Activated naive CD4-positive, alpha-beta T cell treated with anti-CD3 and anti-CD28 coated beads, Interleukin-2, amount 50 U/mL, for 72 hours (primary cell): ENCODE measurements at regions not wholly inside any gene's neighbourhood (a gene's known extent, or its start where the extent isn't known, plus 50 kb on each side); places are given as distances from the start of the nearest gene placed in this dataset.

Source experiments
- ATAC-seq, 2 donors: fragments of 150-1000 bp; cut with Tn5 transposase; 2 replicates each; pipeline ENCODE4 v1.10.0; 2021; ENCODE audit warnings: mild to moderate bottlenecking in 2 of 2, moderate library complexity in 2 of 2
- DNase-seq, 2 donors: peaks; one replicate each; pipeline ENCODE4 v3.0.0; 2021 to 2022; ENCODE audit warnings: low spot score in 2 of 2
- H3K27ac Mint-ChIP-seq, 2 donors: one replicate each; pipeline ENCODE4 v1.8.0; 2022; ENCODE audit warnings: mild to moderate bottlenecking in 2 of 2, mixed read lengths in 2 of 2
- H3K36me3 Mint-ChIP-seq, 2 donors: one replicate each; pipeline ENCODE4 v1.8.0; 2022; ENCODE audit warnings: mixed read lengths in 2 of 2
- H3K9me3 Mint-ChIP-seq, 2 donors: one replicate each; pipeline ENCODE4 v1.8.0; 2022; ENCODE audit warnings: mixed read lengths in 2 of 2

DNA sequence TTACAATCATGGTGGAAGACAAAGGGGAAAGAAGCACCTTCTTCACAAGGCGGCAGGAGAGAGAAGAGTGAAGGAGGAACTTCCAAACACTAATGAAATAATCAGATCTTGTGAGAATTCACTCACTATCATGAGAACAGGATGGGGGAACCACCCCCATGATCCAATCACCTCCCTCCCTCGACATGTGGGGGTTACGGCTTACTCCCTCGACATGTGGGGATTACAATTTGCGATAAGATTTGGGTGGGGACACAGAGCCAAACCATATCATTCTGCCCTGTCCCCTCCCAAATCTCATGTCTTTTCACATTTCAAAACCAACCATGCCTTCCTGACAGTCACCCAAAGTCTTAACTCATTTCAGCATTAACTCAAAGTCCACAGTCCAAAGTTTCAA is 88.7 kb upstream of the PGRMC2 start:
- Mint-ChIP-seq H3K9me3 (peaks cover 4 to 15% of the 10 kb centered on the region in 2 donors), H3K36me3 (peaks cover 12 to 17% of the 10 kb centered on the region in 2 donors), H3K27ac (no peak overlapping the region)
- no peak for DNase-seq
- ATAC-seq = no peak

GRCh38 chr4:128373628-128374027 is 86.0 kb upstream of the PGRMC2 start:
- H3K36me3 Mint-ChIP-seq = peaks cover 12 to 17% of the 10 kb centered on the region in 2 donors
- no peak for DNase-seq
- no peak overlapping the region for H3K27ac Mint-ChIP-seq
- no peak for ATAC-seq
- peaks cover 4 to 21% of the 10 kb centered on the region in 2 donors for H3K9me3 Mint-ChIP-seq

DNA sequence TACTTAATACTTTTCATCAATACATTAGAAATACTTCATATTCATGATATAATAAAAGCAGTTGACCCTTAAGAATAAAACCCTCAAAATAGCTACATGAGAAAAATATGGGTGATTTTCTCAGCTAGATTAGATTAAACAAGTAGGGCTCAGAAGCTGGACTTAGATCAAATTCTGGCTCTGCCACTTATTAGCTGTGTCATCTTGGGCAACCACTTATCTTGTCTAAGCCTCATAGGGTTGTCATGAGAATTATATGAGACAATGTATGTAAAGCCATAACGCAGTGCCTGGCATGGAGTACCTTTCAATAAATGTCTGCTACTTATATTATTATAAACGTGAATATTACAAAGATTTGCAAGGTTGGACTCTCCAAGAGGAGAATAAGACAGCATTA is 84.3 kb upstream of the PGRMC2 start:
- Mint-ChIP-seq H3K36me3 (peaks cover 6 to 19% of the 10 kb centered on the region in 2 donors), H3K9me3 (peaks cover 4 to 18% of the 10 kb centered on the region in 2 donors), H3K27ac (no peak overlapping the region)
- DNase-seq (no peak), ATAC-seq (no peak)

DNA sequence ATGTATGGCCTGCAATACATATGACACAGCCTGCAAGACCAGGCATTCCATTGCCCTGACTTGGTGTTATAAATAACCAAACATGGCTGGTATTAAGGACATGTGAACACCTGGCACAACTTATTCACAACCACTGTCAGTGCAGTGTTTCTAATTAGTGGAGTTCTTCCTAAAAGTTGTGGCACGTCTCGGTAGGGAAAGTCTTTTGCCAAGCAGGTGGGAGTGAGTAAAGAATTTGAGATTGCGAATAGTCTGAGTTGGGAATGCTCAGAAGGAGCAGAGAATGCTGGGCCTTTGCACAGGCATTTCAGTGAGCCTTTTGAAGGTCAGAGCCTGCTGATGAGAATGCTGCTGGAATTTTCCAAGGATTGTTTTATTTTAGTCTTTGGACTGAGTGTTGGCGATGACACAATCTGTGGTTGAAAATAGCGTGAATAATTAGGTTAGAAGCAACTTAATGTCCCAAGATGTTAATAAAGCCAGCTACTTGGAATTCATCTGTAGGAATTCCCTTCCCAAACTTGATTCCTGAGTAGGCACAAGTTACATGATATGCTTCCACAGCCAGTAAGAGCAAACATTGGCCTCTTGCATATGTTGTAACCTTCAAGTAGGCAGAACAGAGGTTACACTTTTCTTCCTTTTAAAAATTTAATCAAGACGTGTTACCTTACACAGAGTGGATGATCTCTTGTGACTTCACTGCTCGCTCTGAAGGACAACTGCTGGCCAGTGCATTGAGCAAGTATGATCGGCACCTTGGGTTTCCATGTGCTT is 83.6 kb upstream of the PGRMC2 start:
- peaks cover 4 to 12% of the 10 kb centered on the region in 2 donors for H3K36me3 Mint-ChIP-seq
- DNase-seq = no peak
- H3K9me3 Mint-ChIP-seq = peaks cover 3 to 14% of the 10 kb centered on the region in 2 donors
- no peak for ATAC-seq
- H3K27ac Mint-ChIP-seq = no peak overlapping the region

GRCh38 chr4:128366212-128366611 is 78.6 kb upstream of the PGRMC2 start:
- Mint-ChIP-seq H3K36me3 (peaks cover 0 to 8% of the 10 kb centered on the region in 2 donors), H3K27ac (no peak overlapping the region), H3K9me3 (peaks cover 0 to 10% of the 10 kb centered on the region in 2 donors)
- DNase-seq (no peak), ATAC-seq (no peak)

DNA sequence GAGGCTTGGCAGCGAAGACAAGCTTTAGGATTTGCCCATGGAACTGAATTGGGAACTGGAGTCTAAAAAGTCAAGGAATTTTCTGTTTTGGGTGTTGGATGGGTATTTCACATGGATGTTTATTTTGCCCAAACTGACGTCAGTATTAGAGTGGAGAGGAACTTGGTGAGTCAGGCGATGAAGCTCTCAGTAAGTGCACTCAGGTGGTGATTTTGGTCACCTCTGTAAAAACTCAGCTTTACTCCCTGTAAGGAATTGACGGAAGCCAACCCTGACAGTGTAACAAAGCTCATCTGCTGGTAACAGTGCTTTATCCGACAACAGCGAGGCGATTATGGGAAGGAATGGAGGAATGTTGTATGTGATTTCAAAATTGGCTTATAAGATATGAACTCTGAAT is 77.0 kb upstream of the PGRMC2 start:
- Mint-ChIP-seq H3K36me3 (peaks cover 0 to 8% of the 10 kb centered on the region in 2 donors), H3K27ac (no peak overlapping the region), H3K9me3 (peaks cover 0 to 5% of the 10 kb centered on the region in 2 donors)
- DNase-seq = no peak
- no peak for ATAC-seq

DNA sequence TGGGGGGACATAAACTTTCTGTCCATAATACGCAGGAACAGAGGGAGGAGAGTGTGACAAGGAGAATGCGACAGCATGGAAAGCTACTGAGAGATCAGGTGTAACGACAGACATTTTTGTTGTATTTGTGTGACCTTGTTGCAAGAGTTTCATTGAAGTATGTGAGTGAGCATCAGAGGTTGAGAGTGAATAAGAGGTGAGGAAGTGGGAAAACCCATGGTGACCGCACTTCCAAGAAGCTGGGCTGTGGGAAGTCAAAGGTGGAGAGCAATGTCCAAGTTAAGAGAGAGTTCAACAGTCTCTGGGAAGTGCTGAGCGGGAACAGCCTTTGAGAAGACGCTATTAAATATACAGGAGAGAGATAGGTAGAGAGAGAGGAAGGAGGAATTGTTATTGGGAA is 76.4 kb upstream of the PGRMC2 start:
- H3K9me3 Mint-ChIP-seq = peaks cover 0 to 4% of the 10 kb centered on the region in 2 donors
- no peak for DNase-seq
- no peak overlapping the region for H3K27ac Mint-ChIP-seq
- peaks cover 0 to 8% of the 10 kb centered on the region in 2 donors for H3K36me3 Mint-ChIP-seq
- ATAC-seq = no peak

- DNase-seq (no peak), ATAC-seq (no peak)
- Mint-ChIP-seq H3K36me3 (peaks cover 0 to 3% of the 10 kb centered on the region in 2 donors), H3K27ac (no peak overlapping the region), H3K9me3 (peaks cover 0 to 4% of the 10 kb centered on the region in 2 donors)
Measured at GRCh38 chr4:128362760-128363159, 75.1 kb upstream of the PGRMC2 start.

DNA sequence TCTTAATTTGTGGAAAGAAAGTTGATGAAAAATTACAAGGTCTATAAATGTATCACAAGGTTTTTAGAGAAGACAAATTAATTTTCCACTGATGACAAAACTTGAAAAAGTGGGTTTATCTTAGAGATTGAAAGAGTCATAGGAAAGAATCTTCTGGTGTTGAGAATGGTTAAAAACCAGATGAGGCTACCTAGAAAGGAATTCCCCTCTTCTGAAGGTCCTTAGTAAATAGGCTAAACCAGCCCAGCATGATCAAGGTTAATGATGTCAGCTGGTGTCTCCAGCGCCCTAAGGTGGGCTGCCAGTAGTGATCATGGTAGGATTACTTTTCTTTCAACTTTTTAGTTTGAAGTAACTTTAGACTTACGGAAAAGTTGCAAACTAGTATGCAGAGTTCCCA is 71.8 kb upstream of the PGRMC2 start:
- ATAC-seq (peak in 1 of 2 donors; percentile 88), DNase-seq (no peak)
- Mint-ChIP-seq H3K27ac (no peak overlapping the region), H3K36me3 (no peaks in the 10 kb centered on the region), H3K9me3 (no peaks in the 10 kb centered on the region)

DNA sequence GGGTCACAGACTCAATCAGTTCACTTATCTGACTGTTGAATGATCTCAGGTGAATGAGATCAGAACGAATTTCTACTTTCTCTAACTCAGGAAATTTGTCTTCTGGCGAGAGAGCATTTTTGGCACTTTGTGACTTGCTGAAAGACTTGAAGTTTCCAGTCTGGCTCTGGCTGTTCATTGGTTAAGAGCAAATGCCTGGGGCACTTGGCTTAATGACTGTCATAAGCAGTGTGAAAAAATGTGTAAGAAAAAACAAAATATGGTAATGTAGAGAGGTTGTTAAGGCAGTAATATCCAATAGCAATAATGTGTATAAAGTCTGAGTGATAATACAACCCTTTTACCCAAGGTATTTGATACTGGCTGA is 71.3 kb upstream of the PGRMC2 start:
- ATAC-seq = no peak
- no peak for DNase-seq
- Mint-ChIP-seq H3K36me3 (no peaks in the 10 kb centered on the region), H3K27ac (no peak overlapping the region), H3K9me3 (no peaks in the 10 kb centered on the region)

DNA sequence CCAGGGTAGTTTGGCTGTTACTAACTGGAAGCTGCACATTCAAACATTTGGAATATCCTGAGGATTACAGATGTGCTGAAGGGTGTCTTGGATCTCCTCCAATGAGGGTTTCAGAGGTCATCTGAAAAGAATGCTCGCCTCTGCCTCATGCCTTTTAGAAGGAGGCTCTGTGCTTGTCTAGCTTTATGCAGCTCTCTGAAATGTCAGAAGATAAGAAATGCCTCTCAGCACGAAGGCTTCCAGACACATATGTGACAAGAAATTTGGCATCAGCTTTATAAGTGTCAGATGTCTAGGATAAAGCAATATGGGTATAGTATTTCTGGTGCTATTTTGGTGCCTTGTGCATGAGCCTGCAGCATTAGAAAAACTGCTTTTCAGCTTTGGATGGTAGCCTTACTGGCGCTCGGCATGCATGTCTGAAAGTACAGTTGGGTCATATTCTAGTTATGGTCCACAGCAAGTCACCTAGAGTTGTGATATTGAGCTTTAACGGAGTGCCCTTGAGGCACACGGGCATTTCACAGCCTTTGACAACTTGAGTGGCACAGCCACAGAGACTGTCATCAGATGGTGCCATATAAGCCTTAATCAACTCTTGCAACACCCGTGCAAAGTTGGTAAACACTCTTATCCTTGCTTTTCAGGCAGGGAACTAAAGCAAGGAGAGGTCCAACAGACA is 70.8 kb upstream of the PGRMC2 start:
- H3K27ac Mint-ChIP-seq = no peak overlapping the region
- no peaks in the 10 kb centered on the region for H3K36me3 Mint-ChIP-seq
- H3K9me3 Mint-ChIP-seq = no peaks in the 10 kb centered on the region
- ATAC-seq (no peak), DNase-seq (no peak)

DNA sequence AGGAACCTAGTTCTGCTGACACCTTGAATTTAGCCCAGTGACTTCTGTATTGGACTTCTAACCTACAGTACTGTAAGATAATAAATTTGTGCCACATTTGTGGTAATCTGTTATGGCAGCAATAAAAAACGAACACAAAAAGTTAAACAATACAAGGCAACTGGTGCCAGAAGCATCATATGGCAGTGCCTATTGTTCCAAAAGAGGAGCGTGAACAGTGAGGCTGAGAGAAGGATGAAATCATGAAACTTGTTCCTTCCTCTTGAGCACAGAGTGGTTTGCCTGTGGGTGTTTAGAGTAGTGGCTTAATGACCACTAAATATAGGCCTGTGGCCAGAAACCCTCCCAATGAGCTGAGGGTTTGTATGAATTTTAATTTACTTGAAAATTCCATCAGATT is 69.7 kb upstream of the PGRMC2 start:
- Mint-ChIP-seq H3K27ac (no peak overlapping the region), H3K36me3 (no peaks in the 10 kb centered on the region)

GRCh38 chr4:128355305-128355704 is 67.7 kb upstream of the PGRMC2 start:
- no peak for DNase-seq
- H3K27ac Mint-ChIP-seq = no peak overlapping the region
- ATAC-seq = no peak
- no peaks in the 10 kb centered on the region for H3K9me3 Mint-ChIP-seq
- H3K36me3 Mint-ChIP-seq = no peaks in the 10 kb centered on the region

More for the DNA sequence above, 69.7 kb upstream of the PGRMC2 start:
- no peak for ATAC-seq
- H3K9me3 Mint-ChIP-seq = no peaks in the 10 kb centered on the region
- DNase-seq = no peak

GRCh38 chr4:128354205-128354821 is 66.7 kb upstream of the PGRMC2 start:
- no peak overlapping the region for H3K27ac Mint-ChIP-seq
- no peaks in the 10 kb centered on the region for H3K36me3 Mint-ChIP-seq
- DNase-seq = no peak
- H3K9me3 Mint-ChIP-seq = no peaks in the 10 kb centered on the region
- ATAC-seq = no peak

DNA sequence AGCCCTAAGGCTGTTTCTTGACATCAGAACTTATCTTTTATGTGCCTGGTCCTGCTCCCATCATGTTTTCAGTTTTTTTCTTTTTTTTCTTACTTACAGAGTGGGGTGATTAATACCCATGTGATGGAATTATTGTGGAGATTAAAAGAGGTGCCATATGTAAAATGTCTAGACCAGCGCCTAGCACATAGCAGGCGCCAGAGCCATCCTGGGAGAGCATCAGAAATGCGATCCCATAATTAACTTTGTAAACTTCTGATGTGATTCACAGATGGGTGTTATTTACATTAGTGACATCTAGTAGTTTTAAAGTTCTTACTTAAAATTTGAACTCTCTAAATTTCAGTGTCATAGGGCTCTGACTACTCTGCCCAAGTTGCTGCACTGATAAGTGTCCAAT is 66.2 kb upstream of the PGRMC2 start:
- Mint-ChIP-seq H3K36me3 (no peaks in the 10 kb centered on the region), H3K27ac (no peak overlapping the region), H3K9me3 (no peaks in the 10 kb centered on the region)
- no peak for ATAC-seq
- DNase-seq = no peak

DNA sequence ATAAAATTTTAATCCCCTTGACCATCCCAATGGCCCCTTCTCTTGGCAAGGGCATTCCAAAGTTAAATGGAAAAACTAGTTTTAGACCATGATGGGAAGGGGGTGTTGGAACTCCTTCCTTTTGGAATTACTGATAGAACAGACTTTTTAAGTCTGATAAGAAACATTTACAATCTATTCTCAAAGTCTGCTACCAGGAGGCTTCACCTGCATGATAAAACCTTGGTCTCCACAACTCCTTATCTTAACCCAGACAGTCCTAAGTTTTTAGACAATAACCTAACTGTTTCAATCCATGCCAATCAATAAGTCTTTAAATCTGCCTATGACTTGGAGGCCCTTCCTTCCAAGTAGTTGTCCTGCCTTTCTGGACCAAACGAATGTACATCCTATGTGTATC is 63.9 kb upstream of the PGRMC2 start:
- DNase-seq = no peak
- Mint-ChIP-seq H3K36me3 (no peaks in the 10 kb centered on the region), H3K9me3 (no peaks in the 10 kb centered on the region), H3K27ac (no peak overlapping the region)
- ATAC-seq = no peak

GRCh38 chr4:128350449-128351045 is 62.9 kb upstream of the PGRMC2 start:
- Mint-ChIP-seq H3K9me3 (no peaks in the 10 kb centered on the region), H3K27ac (no peak overlapping the region), H3K36me3 (no peaks in the 10 kb centered on the region)
- DNase-seq (no peak), ATAC-seq (no peak)
